ENCODE measurements at regions not wholly inside any gene's neighbourhood (a gene's known extent, or its start where the extent isn't known, plus 50 kb on each side); places are given as distances from the start of the nearest gene placed in this dataset.

GRCh38 chr13:95494082-95494681, 58.3 kb upstream of the CLDN10 start:
- no peak for DNase-seq (ENCODE audit: extremely low read depth in 1 of 2, low read depth in 1 of 2)

DNA sequence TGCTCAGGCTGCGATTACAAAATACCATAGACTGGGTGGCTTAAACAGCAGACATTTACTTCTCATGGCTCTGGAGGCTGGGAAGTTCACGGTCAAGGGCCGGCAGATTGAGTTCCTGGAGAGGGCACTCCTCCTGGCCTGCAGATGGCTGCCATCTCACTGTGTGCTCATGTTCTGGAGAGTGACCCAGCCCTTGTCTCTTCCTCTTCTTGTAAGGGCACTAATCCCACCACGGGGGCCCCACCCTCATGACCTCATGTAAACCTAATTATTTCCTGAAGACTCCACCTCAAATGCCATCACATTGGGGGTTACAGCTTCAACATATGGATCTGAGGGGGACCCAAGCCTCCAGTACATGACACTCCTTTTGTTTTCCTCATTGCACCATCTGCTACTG, 56.0 kb upstream of the CLDN10 start:
- no peak for DNase-seq (ENCODE audit: extremely low read depth in 1 of 2, low read depth in 1 of 2)

DNA sequence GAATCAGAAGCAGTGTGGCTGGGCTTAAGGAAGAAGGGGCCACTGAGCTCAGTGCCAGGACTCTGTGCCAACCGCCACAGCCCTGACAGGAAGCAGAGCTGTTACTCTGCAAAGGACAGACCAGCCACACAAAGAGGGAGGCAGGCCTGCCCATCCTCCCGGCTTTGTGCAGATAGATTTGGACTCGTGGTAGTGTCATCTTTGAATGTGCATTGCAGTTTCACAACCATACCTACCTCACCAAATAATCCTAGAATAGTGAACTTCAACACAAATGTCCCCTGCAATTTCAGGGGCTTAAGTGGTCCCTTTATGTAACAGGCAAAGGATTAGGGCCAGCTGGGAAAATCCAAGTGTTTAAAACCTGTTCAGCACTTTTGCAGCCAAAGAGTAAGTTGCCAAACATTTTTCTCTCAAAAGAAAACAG, 55.1 kb upstream of the CLDN10 start:
- DNase-seq (ENCODE audit: extremely low read depth in 1 of 2, low read depth in 1 of 2) = no peak

DNA sequence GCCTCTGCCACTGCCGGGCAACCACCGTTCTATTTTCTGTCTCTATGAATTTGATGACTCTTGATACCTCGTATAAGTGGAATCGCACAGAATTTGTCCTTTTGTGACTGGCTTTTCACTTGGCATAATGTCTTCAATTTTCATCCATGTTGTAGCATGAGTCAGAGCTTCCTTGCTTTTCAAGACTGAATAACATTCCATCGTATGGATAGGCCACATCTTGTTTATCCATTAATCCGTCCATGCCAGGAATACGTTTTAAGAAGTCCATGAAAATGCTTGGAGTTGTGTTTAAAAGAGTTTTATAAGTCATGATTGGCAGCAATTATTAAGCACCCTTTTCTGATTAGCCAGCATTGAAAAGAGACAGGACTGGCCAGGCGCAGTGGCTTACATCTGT, 53.6 kb upstream of the CLDN10 start:
- no peak for DNase-seq (ENCODE audit: extremely low read depth in 1 of 2, low read depth in 1 of 2)

DNA sequence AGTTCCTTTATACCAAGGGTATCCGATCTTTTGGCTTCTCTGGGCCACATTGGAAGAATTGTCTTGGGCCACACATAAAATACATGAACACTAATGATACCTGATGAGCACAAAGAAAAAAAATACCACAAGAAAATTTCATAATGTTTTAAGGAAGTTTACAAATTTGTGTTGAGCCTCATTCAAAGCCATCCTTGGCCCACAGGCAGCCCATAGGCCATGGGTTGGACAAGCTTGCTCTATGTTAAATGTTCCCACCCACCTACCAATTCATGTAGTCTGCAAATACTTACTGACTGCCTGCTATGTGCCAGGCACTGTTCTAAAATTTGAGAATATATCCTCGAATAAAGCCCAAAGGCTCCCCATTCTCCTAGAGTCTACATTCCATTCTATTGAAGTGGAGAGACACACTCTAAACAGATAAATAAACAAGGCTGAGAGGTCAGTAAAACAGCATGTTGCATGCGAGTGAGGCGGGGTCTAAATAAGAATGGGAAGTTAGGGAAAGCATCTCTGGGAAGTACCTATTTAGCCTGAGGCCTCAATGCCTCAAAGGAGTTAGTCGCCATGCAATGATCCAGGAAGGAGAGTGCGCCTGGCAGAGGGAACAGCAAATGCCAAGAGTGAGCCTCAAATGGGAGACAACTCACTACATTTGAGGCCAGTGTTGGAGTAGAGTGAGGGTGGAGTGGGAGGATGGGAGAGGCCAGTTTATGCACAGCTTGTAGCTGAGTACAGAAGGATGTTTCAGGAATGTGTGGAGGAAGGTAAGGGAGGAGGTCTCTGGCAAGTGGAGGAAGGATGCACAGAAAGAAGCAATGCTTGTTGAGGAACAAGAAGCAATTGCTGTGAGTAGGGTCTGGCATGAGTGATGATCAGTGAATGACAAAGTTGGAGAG, 52.5 kb upstream of the CLDN10 start:
- DNase-seq (ENCODE audit: extremely low read depth in 1 of 2, low read depth in 1 of 2) = no peak

GRCh38 chr13:95502216-95502615, 50.3 kb upstream of the CLDN10 start:
- DNase-seq (ENCODE audit: extremely low read depth in 1 of 2, low read depth in 1 of 2) = no peak

Data from stimulated activated CD8-positive, alpha-beta memory T cell treated with anti-CD3 and anti-CD28 coated beads, Interleukin-7, amount 100 ng/mL, for 48 hours (primary cell).